Spinal cord (tissue), 9 donors: ENCODE measurements at regions not wholly inside any gene's neighbourhood (a gene's known extent, or its start where the extent isn't known, plus 50 kb on each side); places are given as distances from the start of the nearest gene placed in this dataset.

Experiments
- DNase-seq, 6 donors: peaks; one replicate each; pipeline versions ENCODE4 v3.0.0 to v3.0.0-alpha.2; 2013 to 2015; ENCODE audit warnings: low spot score in 6 of 6, low read depth in 4 of 6
- H3K27ac ChIP-seq: one replicate; pipeline ENCODE4 v1.5.1; 2013; ENCODE audit warnings: low read depth, low read length, control low read depth
- H3K27me3 ChIP-seq: one replicate; pipeline ENCODE4 v1.6.1; 2013; ENCODE audit warnings: low read length; ENCODE audit not compliant: control insufficient read depth, insufficient read depth
- H3K36me3 ChIP-seq: one replicate; pipeline ENCODE4 v1.6.1; 2013; ENCODE audit warnings: low read length; ENCODE audit not compliant: control insufficient read depth, insufficient read depth
- H3K4me1 ChIP-seq: one replicate; pipeline ENCODE4 v1.6.1; 2013; ENCODE audit warnings: low read length; ENCODE audit not compliant: control insufficient read depth, insufficient read depth
- H3K4me3 ChIP-seq: one replicate; pipeline ENCODE4 v1.5.1; 2013; ENCODE audit warnings: low read depth, low read length, control low read depth
- H3K9me3 ChIP-seq: one replicate; pipeline ENCODE4 v1.6.1; 2013; ENCODE audit warnings: low read length; ENCODE audit not compliant: control insufficient read depth, insufficient read depth
- WGBS: methylation state at CpG from one replicate; pipeline ENCODE4 v1.1.5; 2013; ENCODE audit warnings: missing lambda C conversion rate; ENCODE audit not compliant: insufficient coverage; 5-methylcytosine and 5-hydroxymethylcytosine counted together
- donor health status: healthy.

GRCh38 chr18:61756244-61756643 lies 136.6 kb downstream of the RNF152 start:
- no peaks in the 10 kb centered on the region for H3K9me3 ChIP-seq
- no peaks in the 10 kb centered on the region for H3K27me3 ChIP-seq
- no peaks in the 10 kb centered on the region for H3K36me3 ChIP-seq
- WGBS, result no CpG with 5 or more reads among the region's 3 CpGs
- H3K27ac ChIP-seq, result no peak overlapping the region
- no peaks in the 10 kb centered on the region for H3K4me1 ChIP-seq
- DNase-seq, result no peak
- no peak overlapping the region for H3K4me3 ChIP-seq

- H3K4me3 ChIP-seq, result no peak overlapping the region
- no peaks in the 10 kb centered on the region for H3K4me1 ChIP-seq
- H3K36me3 ChIP-seq, result no peaks in the 10 kb centered on the region
- DNase-seq, result no peak
- H3K27me3 ChIP-seq, result no peaks in the 10 kb centered on the region
- 78% methylated on average over 7 of the region's 7 CpGs for WGBS
- H3K27ac ChIP-seq, result no peak overlapping the region
- no peaks in the 10 kb centered on the region for H3K9me3 ChIP-seq
Measured at GRCh38 chr18:61755555-61755954, 137.3 kb downstream of the RNF152 start.

- H3K36me3 ChIP-seq, result no peaks in the 10 kb centered on the region
- H3K27me3 ChIP-seq, result no peaks in the 10 kb centered on the region
- H3K27ac ChIP-seq, result no peak overlapping the region
- DNase-seq, result no peak
- WGBS, result 70% methylated on average over 4 of the region's 5 CpGs
- no peaks in the 10 kb centered on the region for H3K9me3 ChIP-seq
- no peak overlapping the region for H3K4me3 ChIP-seq
- no peaks in the 10 kb centered on the region for H3K4me1 ChIP-seq
Measured at GRCh38 chr18:61754039-61754583, 138.7 kb downstream of the RNF152 start.

GRCh38 chr18:61753373-61753772 lies 139.4 kb downstream of the RNF152 start:
- H3K27ac ChIP-seq, result no peak overlapping the region
- DNase-seq, result no peak
- H3K36me3 ChIP-seq, result no peaks in the 10 kb centered on the region
- H3K9me3 ChIP-seq, result no peaks in the 10 kb centered on the region
- WGBS, result 83% methylated on average over 1 of the region's 1 CpG
- H3K27me3 ChIP-seq, result no peaks in the 10 kb centered on the region
- no peaks in the 10 kb centered on the region for H3K4me1 ChIP-seq
- H3K4me3 ChIP-seq, result no peak overlapping the region

GRCh38 chr18:61752973-61753372 lies 139.8 kb downstream of the RNF152 start:
- Histone ChIP-seq H3K27ac (no peak overlapping the region), H3K27me3 (no peaks in the 10 kb centered on the region), H3K36me3 (no peaks in the 10 kb centered on the region), H3K4me1 (no peaks in the 10 kb centered on the region), H3K4me3 (no peak overlapping the region), H3K9me3 (no peaks in the 10 kb centered on the region)
- WGBS, result 92% methylated on average over 4 of the region's 5 CpGs
- no peak for DNase-seq

- WGBS, result 80% methylated on average over 1 of the region's 9 CpGs
- DNase-seq, result no peak
- H3K36me3 ChIP-seq, result no peaks in the 10 kb centered on the region
- no peak overlapping the region for H3K4me3 ChIP-seq
- H3K27me3 ChIP-seq, result no peaks in the 10 kb centered on the region
- no peaks in the 10 kb centered on the region for H3K4me1 ChIP-seq
- H3K27ac ChIP-seq, result no peak overlapping the region
- H3K9me3 ChIP-seq, result no peaks in the 10 kb centered on the region
Measured at GRCh38 chr18:61750840-61751668, 141.8 kb downstream of the RNF152 start.

GRCh38 chr18:61749546-61749945 lies 143.3 kb downstream of the RNF152 start:
- 100% methylated on average over 1 of the region's 4 CpGs for WGBS
- Histone ChIP-seq H3K36me3 (no peaks in the 10 kb centered on the region), H3K4me3 (no peak overlapping the region), H3K27me3 (no peaks in the 10 kb centered on the region), H3K27ac (no peak overlapping the region), H3K9me3 (no peaks in the 10 kb centered on the region), H3K4me1 (no peaks in the 10 kb centered on the region)
- no peak for DNase-seq

GRCh38 chr18:61749031-61749430 lies 143.8 kb downstream of the RNF152 start:
- Histone ChIP-seq H3K9me3 (no peaks in the 10 kb centered on the region), H3K4me3 (no peak overlapping the region), H3K27me3 (no peaks in the 10 kb centered on the region), H3K4me1 (no peaks in the 10 kb centered on the region), H3K36me3 (no peaks in the 10 kb centered on the region), H3K27ac (no peak overlapping the region)
- WGBS, result 79% methylated on average over 4 of the region's 6 CpGs
- no peak for DNase-seq

GRCh38 chr18:61748004-61748403 lies 144.8 kb downstream of the RNF152 start:
- Histone ChIP-seq H3K9me3 (no peaks in the 10 kb centered on the region), H3K4me1 (no peaks in the 10 kb centered on the region), H3K4me3 (no peak overlapping the region), H3K27ac (no peak overlapping the region), H3K27me3 (no peaks in the 10 kb centered on the region), H3K36me3 (no peaks in the 10 kb centered on the region)
- WGBS, result 76% methylated on average over 9 of the region's 10 CpGs
- no peak for DNase-seq
